GM19438 (cell line): ENCODE measurements at regions not wholly inside any gene's neighbourhood (a gene's known extent, or its start where the extent isn't known, plus 50 kb on each side); places are given as distances from the start of the nearest gene placed in this dataset.

Experiments
- ATAC-seq: cut with Tn5 transposase; IDR thresholded peaks from one replicate; pipeline ENCODE4 v1.9.1; 2021; ENCODE audit warnings: low read depth; ENCODE audit not compliant: unreplicated experiment

DNA sequence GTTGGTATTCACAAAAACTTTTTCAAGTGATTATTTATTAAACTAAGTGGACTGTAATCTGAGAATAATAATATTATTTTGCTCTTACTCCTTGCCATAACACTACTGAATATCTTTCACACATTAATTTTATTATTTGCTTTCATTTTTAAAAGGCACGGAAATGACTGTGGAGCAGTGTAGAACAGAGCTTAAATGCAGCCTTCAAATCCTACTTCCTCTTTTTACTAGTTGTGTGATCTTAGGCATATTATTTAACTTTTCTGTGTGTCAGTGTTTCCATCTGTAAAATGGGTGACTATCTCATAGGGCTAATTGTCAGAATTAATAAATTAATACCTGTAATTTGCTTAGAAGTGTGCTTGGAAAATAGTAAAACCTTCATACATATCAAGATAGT is 55.5 kb upstream of the SLC8A1 start:
- no peak for ATAC-seq

DNA sequence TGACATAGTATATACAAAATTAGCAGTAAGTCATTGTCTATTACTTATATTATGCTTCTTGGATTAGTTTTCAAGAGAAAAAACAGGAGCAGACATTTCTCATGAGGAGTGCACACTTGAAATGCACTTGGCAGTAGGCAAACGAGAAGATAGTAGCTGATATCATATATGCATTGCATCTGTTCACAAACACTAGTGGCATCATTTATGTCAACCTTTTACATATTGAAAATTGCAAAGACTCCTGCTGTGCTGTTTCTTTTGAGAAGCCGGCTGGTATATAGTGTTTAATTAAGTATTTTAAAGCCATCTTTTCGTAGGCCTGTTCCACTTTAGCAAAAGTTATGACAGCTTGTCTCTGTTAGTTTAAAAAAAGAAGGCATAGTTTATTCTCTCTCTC is 58.4 kb upstream of the SLC8A1 start:
- ATAC-seq, result no peak

DNA sequence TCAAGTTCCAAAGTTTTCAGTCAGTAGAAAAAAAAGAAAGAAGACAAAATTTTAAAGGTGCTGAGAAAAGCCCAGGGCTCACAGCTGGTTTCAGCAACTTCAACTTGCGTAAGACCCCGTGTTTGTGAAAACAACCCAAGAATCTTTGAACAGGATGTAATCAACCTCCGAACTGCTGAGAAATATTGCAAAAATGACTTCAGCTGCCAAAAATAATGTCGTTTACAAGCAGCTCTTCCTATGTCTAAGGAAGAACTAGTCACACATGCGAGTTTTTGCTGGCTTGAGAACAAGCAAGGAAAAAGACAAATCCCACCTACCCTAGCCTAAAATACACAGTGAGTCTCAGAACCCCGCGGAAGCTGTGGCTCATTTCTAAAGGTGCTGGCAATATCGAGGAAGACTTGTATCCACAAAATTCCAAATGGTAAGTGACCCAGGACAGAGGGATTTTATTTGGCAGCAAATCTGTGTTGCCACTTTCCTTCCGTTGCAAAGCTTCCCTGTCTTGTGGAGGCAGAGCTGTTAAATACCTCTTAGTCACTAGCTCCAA is 59.8 kb upstream of the SLC8A1 start:
- no peak for ATAC-seq

DNA sequence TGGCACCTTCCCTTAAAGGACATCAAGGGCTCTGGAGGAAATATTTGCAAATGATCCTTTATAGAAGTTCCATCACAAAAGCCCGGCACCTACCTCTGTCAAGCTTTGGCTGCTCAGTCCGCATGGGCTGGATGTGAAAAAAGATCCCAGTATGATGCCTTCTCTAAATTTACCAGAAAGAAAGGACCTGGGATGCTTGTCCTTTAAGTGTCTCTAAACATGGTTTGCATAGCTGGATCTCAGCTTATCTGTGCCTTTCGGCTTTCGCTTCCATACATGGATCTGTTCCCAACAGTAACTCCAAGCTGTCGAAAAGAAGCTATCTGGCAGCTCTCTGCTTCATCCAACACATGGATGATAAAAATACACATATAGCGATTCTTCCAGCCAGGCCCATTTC is 60.4 kb upstream of the SLC8A1 start:
- ATAC-seq, result no peak

DNA sequence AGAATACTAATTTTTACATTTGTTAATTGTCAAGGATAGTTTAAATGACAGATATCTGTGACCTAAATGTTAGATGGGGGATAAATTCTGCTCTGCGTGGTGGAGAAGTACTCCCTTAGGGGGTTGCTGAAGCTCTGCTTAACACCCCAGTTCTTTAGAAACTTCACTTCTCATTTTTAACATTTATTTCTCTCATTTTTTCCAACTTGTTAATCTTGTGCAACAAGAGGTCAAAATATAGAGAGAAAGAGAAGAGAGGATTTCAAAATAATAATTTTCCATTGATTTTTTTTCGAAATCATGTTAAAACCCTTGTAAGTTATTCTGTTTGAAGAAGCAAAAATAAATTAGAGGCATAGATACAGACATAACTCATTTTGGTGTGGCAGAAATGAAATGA is 61.3 kb upstream of the SLC8A1 start:
- ATAC-seq, result no peak

DNA sequence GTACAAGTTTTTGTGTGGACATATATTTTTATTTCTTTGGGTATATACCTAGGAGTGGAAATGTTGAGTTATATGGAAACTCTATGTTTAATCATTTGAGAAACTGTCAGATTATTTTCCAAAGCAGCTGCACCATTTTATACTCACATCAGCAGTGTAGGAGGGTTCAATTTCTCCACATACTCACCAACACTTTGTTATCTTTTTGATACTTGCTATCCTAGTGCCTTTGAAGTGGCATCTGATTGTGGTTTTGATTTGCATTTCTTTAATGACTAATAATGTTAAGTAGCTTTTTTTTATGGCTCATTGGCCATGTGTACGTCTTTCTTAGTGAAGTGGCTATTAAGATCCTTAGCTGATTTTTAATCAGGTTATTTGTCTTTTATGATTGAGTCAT is 64.7 kb upstream of the SLC8A1 start:
- ATAC-seq, result no peak

DNA sequence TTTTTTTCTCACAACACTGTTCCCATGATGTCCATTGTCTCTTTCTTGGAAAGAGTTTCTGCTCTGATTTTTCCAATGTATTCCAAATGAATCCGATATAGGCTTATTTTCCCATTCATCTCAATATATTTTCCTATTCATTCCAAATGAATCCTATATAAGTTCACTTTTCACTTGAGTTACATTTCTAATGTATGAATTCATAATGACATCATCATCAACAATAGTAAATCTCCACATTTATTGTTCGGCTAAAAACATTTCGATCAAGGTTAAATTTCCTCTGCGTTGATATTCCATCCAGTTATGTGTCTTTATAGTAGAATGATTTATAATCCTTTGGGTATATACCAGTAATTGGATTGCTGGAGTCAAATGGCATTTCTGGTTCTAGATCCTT is 76.7 kb upstream of the SLC8A1 start:
- no peak for ATAC-seq

DNA sequence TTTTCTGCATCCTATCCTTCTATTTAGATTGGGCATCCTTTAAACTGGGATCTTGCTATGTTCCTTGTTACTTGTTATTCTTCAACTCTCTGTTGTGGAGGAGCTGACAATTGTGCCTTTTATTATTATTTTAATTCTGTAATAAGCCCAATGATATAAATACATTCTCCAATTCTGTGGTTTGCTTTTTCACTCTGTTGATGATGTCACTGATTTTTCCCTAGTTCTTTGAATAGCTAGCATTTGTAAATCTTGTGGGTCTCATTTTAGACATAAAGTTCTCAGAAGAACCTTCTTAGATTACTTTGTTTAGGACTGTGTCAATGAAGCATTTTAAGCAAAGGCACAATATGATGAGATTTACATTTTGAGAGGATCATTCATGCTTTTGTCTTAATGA is 79.5 kb upstream of the SLC8A1 start:
- ATAC-seq, result no peak

DNA sequence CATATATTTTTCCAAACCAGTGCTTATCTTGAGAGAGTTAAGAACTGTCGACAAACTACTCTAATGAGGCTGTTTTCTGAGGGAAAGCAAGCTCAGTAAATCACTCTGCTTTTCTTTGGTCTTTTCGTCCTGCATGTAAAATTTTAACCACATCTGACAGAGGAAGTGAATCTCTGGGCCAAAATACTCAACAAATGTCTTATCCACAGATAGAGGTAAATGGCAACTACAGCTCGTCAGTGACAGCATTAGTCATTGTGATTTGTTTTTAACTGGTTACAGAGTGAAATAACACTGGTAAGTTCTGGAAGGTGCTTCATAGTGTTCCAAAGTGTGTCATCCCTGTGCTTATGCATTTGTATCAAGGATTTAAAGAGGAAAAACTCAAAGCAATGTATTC is 82.6 kb upstream of the SLC8A1 start:
- no peak for ATAC-seq

DNA sequence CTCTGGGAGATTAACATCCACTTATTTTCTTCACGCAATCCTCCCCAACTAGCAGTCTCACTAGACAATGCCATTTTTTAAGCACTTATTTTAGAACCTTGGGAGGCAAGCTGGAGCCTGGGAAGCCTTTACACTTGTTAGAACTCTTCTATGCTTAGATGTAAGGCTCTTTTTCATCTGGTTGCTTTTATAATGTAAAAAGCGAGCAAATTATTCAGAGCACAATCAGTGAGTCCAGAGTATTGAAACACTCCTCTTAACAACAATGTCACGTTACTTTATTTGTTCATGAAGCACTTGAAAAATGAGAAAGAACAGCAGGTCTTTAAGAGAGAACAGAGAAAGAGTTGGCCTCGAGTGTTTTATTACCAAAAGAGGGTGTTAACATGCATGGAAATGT is 84.1 kb upstream of the SLC8A1 start:
- no peak for ATAC-seq

DNA sequence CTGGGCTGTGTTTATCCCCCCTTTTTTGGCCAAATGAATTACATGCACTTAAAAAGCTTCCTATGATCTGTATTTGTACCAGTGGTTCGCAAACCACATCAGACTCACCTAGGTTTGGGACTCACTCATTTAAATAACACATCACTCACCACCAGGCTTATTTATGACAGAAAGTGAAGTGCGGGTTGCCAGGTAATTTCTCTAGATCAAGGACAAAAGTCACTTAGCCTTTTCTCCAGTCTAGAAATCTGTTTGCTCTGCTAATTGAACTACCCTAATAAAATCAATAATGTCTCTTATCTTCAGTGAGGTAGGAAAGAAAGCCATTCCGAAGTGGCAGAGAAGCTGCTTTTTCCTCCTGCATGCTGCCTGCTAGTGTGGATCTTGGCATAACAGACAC is 88.1 kb upstream of the SLC8A1 start:
- no peak for ATAC-seq

DNA sequence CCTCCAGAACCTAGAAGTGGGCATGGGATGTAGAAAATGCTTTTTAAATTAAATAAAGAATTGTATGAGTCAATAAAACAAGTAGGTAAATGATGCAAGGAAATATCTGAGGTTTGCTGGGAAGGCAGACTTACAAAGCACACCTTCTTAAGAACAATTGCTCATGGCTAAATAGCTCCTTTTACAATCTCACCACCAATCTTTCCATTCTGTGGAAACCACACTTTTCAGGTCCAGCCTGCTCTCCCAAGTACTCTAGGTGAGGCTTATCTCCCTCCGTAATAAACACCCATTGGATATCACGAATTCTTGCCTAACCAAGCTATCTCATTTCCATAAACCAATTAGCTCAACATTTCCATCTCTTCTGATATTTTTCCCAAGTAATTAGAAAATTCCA is 91.5 kb upstream of the SLC8A1 start:
- no peak for ATAC-seq

DNA sequence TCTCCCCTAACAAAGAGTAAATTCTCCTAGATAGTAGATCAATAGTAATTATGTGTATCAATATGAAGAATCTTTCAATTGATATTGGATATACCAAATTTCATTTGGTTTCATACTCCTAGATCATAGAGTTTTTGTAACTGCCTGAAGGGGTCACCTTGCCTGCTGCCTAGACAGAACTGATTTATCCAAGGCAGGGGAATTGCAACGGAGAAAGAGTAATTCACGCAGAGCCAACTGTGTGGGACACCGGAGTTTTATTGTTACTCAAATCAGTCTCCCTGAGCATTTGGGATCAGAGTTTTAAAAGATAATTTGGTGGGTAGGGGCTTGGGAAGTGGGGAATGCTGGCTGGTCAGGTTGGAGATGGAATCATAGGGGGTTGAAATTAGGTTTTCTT is 92.2 kb upstream of the SLC8A1 start:
- ATAC-seq, result no peak

DNA sequence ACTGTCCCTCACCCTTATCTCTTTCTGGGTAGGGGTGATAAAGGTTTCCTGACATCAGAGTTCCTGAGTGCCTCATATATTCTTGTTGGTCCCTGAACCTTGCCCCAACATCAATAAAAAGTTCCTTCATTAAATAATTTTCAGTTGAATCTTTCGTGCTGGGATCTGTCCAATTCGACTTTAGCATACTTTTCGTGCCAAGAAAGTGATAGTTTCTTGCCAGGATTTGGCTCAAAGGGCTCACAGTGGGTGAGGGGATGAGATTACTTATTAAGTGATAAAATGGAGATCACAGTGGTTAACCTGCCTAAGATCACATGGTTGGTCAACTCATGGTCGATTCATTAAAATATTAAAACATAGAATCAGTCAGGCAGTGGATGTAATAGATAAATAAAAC is 93.8 kb upstream of the SLC8A1 start:
- ATAC-seq, result no peak

DNA sequence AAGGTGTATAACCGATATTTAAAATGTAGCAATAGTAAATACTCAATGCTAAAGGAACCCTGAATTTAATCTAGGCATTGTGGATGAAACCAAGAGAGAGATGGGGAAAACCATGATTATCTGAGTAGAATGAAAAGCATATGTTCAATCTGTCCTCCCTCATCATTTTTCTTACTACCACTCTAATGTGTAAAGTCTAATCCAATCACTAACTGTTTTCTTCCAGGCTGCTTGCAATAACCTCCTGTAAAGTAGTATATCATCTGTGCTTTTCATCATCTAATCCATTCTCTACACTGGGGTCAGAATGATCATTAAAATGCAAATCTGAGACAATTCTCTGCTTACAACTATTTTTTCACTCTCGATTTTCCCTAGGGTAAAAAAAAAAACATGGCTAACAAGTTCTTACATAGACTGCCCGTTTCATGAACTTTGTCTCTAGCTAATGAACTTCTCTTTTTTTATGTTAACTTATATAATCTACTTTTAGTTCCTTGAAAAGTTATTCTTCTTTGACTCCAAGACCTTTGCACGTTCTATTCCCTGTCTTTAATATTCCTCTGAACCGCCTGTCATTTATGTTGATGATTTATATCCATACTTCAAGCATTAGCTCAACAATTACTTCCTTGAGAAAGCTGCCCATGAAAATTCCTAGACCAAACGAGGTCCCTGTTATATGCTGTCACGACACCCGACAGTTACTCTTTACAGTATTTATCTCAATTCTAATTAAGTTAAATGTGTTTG is 94.7 kb upstream of the SLC8A1 start:
- ATAC-seq, result no peak

DNA sequence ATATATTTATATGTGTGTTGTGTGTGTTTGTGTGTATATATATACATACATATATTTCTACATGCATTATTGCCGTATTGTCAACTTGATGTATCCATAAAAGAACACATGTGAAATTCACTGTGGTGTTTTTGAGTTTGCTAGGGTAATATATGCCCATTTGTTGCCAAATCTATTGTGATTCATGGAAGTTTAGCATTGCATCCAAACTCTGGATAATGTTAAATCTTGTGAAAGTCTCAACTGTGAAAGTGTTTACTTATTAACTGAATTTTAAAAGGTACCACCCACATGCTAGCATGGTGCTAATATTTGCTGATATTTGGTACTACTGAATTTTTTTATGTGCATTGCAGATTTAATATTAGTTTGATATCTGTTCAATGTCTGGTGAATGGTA is 96.6 kb upstream of the SLC8A1 start:
- ATAC-seq, result no peak

DNA sequence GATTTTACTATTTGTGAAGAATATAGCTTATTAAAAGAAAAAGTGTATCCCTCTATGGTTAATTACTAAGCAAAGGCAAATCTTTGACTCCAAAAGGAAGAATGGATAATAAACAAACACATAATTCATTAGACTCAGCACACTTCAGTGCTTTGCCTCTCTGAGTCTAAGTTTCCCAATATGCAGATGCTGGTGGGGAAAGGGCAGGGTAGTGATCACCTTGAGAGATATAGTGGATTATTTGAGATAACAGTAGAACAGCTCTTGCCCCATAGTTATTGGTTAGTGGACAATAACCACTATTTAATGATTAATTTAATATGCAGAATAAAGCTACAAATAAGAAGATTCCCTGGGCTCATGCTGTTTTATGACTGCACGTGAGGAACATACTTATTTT is 98.2 kb upstream of the SLC8A1 start:
- no peak for ATAC-seq

DNA sequence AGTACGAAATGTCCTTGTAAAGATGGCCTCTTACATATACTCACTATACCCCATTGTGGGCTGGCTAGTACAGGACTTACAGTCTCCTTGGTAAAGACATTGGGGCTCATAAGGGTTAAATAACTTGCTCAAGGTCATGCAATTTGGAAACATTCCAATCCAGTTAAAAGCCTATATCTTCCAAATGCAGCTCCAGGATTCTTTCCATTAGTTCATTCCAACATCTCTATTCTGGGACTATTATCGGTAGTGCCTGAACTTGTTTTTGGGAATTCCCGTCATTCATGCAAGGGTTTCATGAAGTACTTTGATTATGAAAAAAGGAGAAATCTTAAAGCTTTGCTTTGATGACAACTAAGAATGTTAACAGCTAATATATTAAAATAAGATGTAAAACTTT is 99.2 kb upstream of the SLC8A1 start:
- ATAC-seq, result no peak

DNA sequence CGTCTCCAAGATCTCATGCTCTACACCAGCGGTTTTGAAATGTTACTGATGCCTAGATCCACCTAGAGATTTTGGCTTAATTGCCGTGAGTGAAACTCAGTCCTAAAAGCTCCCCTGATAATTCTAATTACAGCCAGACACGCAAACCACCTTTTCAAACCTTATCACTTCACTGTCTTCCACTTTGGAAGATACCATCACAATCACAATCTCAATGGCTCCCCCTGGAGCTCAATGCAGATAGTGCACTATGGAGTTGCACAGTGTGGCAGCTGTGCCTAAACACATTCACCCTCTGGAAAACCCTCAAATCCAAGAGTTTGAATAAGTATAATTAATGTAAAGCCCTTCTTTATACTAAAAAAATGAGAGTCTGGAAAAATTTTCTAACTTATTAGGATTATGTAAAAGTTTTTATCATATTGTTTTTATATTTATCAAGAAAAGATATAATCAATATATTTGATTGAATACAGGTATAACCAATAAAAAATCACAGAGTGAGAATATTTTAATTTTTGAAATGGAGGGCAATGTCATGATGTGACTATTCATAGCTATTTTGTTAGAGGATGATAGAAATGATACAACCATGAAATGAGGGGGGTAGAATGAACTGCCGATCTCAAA is 102.9 kb upstream of the SLC8A1 start:
- peak; percentile 74 for ATAC-seq

DNA sequence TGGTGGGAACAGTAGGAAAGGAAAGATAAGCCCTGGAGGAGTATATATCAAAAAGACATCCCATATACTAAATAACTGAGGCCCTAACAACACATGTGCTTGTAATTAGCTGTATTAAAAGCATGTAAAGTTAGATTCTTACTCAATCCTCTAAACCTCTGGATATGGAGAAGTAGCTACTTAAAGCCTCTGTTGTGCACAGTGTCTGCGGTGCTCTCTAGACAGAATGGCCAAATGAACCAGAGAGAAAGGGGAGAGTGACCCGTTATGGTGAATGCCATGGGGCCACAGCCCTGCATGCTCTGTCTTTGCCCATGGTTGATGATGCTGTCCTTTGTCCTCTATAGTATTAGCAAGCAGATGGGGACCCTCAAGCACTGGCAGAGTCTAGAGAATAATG is 104.4 kb upstream of the SLC8A1 start:
- ATAC-seq, result no peak

DNA sequence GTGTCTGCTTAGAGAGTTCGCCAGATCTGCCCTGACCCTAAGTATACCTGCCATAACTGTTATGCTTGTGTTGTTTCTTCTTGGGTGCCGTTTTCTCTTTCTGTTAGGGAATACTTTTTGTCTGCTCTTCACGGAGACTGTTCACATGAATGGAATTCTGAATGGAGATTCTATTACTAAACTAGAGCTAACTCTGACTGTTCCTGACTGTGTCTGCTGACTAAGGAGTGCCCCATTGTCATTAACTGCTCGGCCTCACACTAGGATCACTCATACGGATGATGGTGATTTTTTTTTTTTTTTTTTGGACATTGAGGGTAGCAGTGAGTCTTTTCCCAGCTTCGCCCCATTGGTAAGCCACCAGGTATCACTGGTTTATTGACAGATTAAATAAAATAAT is 104.8 kb upstream of the SLC8A1 start:
- ATAC-seq, result no peak

DNA sequence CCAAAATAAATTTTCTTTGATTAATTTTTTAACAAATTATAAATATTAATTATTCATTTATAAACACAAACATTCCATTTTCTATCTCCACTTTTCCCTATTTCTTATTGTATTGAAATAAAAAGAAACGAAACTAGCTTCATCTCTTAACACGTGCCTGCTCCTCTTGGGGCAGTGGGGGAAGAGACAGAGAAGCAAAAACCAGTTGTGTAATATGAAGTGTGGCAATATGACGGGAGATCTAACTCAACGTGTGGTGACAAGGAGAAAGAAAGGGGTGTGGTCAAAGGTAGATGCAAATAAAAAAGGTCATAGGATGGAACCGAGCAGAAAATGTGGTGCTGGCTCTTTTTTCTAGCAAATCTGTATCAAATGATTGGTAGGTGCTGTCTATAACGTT is 106.9 kb upstream of the SLC8A1 start:
- ATAC-seq, result no peak
